HEK293 (cell line): ENCODE measurements at regions not wholly inside any gene's neighbourhood (a gene's known extent, or its start where the extent isn't known, plus 50 kb on each side); places are given as distances from the start of the nearest gene placed in this dataset.

Experiments
- CTCF ChIA-PET: fragments of 350-600 bp; formaldehyde crosslinking; extraction: SDS; loops from one replicate; lab custom pipeline; 2021; ENCODE audit warnings: antibody characterized with exemption; lab: Yijun Ruan, JAX
- POLR2A ChIA-PET: fragments of 300-600 bp; formaldehyde crosslinking; extraction: SDS; loops from one replicate; lab custom pipeline; 2020; ENCODE audit warnings: antibody characterized with exemption, inconsistent platforms; lab: Yijun Ruan, JAX
- H3K27ac ChIP-seq: fragments of 200-500 bp; sonication (Bioruptor generic); 2 replicates; pipeline ENCODE4 v1.5.1; 2014; ENCODE audit warnings: low read depth, low read length, control low read depth, inconsistent platforms; ENCODE audit errors: extremely low read depth
- H3K36me3 ChIP-seq, 2 experiments: fragments of 200-500 bp in 1 of 2; sonication (Bioruptor generic) in 1 of 2; 1 replicate in 1 of 2; 2 replicates in 1 of 2; pipeline ENCODE4 v1.5.1; 2014 to 2017; ENCODE audit warnings: inconsistent platforms in 2 of 2, low read length in 2 of 2; ENCODE audit not compliant: control insufficient read depth in 2 of 2, insufficient read depth in 1 of 2
- H3K4me1 ChIP-seq: fragments of 200-500 bp; sonication (Bioruptor generic); 2 replicates; pipeline ENCODE4 v1.5.1; 2014; ENCODE audit warnings: mild to moderate bottlenecking, low read length, inconsistent platforms; ENCODE audit not compliant: control insufficient read depth, insufficient read depth
- H3K4me3 ChIP-seq: 2 replicates; pipeline ENCODE4 v1.5.1; 2011; ENCODE audit warnings: low read depth, mild to moderate bottlenecking, control low read depth, low read length, moderate library complexity
- H3K9me3 ChIP-seq: fragments of 200-500 bp; sonication (Bioruptor generic); 2 replicates; pipeline ENCODE4 v1.5.1; 2014; ENCODE audit warnings: low read depth, low read length, inconsistent platforms; ENCODE audit not compliant: control insufficient read depth, insufficient read depth
- KLF8 ChIP-seq: fragments of 450-650 bp; formaldehyde crosslinking; IDR thresholded peaks from 2 replicates; pipeline ENCODE4 v1.5.1; 2016; ENCODE audit warnings: missing biosample characterization, missing genetic modification characterization
- PRDM10 ChIP-seq: fragments of 450-650 bp; formaldehyde crosslinking; IDR thresholded peaks from 2 replicates; pipeline ENCODE4 v1.5.1; 2016; ENCODE audit warnings: missing biosample characterization, missing genetic modification characterization
- PRDM2 ChIP-seq: fragments of 450-650 bp; formaldehyde crosslinking; IDR thresholded peaks from 2 replicates; pipeline ENCODE4 v1.5.1; 2016; ENCODE audit warnings: missing biosample characterization, missing genetic modification characterization, borderline replicate concordance
- ZBTB20 ChIP-seq: fragments of 450-650 bp; formaldehyde crosslinking; IDR thresholded peaks from 2 replicates; pipeline ENCODE4 v1.5.1; 2016; ENCODE audit warnings: missing biosample characterization, missing genetic modification characterization
- ZBTB49 ChIP-seq: fragments of 450-650 bp; formaldehyde crosslinking; IDR thresholded peaks from 2 replicates; pipeline ENCODE4 v1.5.1; 2016; ENCODE audit warnings: missing biosample characterization, missing genetic modification characterization, low read depth
- ZNF148 ChIP-seq: fragments of 450-650 bp; formaldehyde crosslinking; IDR thresholded peaks from 2 replicates; pipeline ENCODE4 v1.5.0; 2017; ENCODE audit warnings: missing biosample characterization, missing genetic modification characterization, borderline replicate concordance
- ZNF23 ChIP-seq: fragments of 450-650 bp; formaldehyde crosslinking; IDR thresholded peaks from 2 replicates; pipeline ENCODE4 v1.5.1; 2016; ENCODE audit warnings: missing biosample characterization, missing genetic modification characterization, borderline replicate concordance
- ZNF335 ChIP-seq: fragments of 450-650 bp; formaldehyde crosslinking; conservative IDR thresholded peaks from 2 replicates; pipeline ENCODE4 v1.5.1; 2016; ENCODE audit warnings: missing biosample characterization, missing genetic modification characterization
- ZNF416 ChIP-seq: fragments of 450-650 bp; formaldehyde crosslinking; IDR thresholded peaks from 2 replicates; pipeline ENCODE4 v1.5.1; 2016; ENCODE audit warnings: missing biosample characterization, missing genetic modification characterization
- ZNF639 ChIP-seq: fragments of 450-650 bp; formaldehyde crosslinking; IDR thresholded peaks from 2 replicates; pipeline ENCODE4 v1.5.1; 2016; ENCODE audit warnings: missing biosample characterization, missing genetic modification characterization
- ZNF843 ChIP-seq: fragments of 450-650 bp; formaldehyde crosslinking; IDR thresholded peaks from 2 replicates; pipeline ENCODE4 v1.5.1; 2016; ENCODE audit warnings: missing biosample characterization, missing genetic modification characterization
- TF ChIP-seq, protein P1 (sequence below): fragments of 450-650 bp; formaldehyde crosslinking; IDR thresholded peaks from 2 replicates; pipeline ENCODE4 v1.5.1; 2017; ENCODE audit warnings: missing biosample characterization, mild to moderate bottlenecking, missing genetic modification characterization, moderate library complexity
- TF ChIP-seq, protein P2 (sequence below): fragments of 450-650 bp; formaldehyde crosslinking; IDR thresholded peaks from 2 replicates; pipeline ENCODE4 v1.5.1; 2016; ENCODE audit warnings: missing biosample characterization, missing genetic modification characterization

- TF ChIP-seq ZNF148 (tag by site-specific recombination) (no peak), ZNF416 (tag by site-specific recombination) (no peak), ZNF843 (tag by site-specific recombination) (no peak)
These were observed 78.6 kb upstream of the STOX2 start (continued) for GRCh38 chr4:183826461-183826860.

- Histone ChIP-seq H3K27ac (no peak overlapping the region), H3K36me3 (no peaks in the 10 kb centered on the region), H3K4me3 (no peak overlapping the region), H3K4me1 (no peaks in the 10 kb centered on the region), H3K9me3 (no peaks in the 10 kb centered on the region)
- POLR2A ChIA-PET: no interaction called here
- 0 out of 2 replicates have a peak, but pooled peaks have one; percentile 21 for TF ChIP-seq PRDM10 (tag by site-specific recombination)
- TF ChIP-seq ZNF23: no peak
- CTCF ChIA-PET: interaction anchor here (0.6 kb wide), 1 partner anchor 43 kb away, joined by 3 read pairs; no protein-coding TSS in a partner anchor
These were observed 77.0 kb upstream of the STOX2 start for GRCh38 chr4:183828125-183828524.

GRCh38 chr4:183828839-183829238, 76.3 kb upstream of the STOX2 start:
- H3K27ac ChIP-seq: no peak overlapping the region
- H3K4me3 ChIP-seq: no peak overlapping the region
- POLR2A ChIA-PET: no interaction called here
- H3K9me3 ChIP-seq: no peaks in the 10 kb centered on the region
- H3K36me3 ChIP-seq: no peaks in the 10 kb centered on the region
- CTCF ChIA-PET: no interaction called here
- no peaks in the 10 kb centered on the region for H3K4me1 ChIP-seq
- TF ChIP-seq ZNF335 (tag by site-specific recombination) (no peak), ZNF639 (no peak), PRDM2 (tag by site-specific recombination) (no peak), ZBTB20 (tag by site-specific recombination) (no peak), ZBTB49 (no peak), KLF8 (tag by site-specific recombination) (no peak)
- TF ChIP-seq, protein P1, sequence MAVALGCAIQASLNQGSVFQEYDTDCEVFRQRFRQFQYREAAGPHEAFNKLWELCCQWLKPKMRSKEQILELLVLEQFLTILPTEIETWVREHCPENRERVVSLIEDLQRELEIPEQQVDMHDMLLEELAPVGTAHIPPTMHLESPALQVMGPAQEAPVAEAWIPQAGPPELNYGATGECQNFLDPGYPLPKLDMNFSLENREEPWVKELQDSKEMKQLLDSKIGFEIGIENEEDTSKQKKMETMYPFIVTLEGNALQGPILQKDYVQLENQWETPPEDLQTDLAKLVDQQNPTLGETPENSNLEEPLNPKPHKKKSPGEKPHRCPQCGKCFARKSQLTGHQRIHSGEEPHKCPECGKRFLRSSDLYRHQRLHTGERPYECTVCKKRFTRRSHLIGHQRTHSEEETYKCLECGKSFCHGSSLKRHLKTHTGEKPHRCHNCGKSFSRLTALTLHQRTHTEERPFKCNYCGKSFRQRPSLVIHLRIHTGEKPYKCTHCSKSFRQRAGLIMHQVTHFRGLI (tag by site-specific recombination): no peak
- TF ChIP-seq, protein P2, sequence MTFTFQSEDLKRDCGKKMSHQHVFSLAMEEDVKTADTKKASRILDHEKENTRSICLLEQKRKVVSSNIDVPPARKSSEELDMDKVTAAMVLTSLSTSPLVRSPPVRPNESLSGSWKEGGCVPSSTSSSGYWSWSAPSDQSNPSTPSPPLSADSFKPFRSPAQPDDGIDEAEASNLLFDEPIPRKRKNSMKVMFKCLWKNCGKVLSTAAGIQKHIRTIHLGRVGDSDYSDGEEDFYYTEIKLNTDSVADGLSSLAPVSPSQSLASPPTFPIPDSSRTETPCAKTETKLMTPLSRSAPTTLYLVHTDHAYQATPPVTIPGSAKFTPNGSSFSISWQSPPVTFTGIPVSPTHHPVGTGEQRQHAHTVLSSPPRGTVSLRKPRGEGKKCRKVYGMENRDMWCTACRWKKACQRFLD (tag by site-specific recombination): no peak
